Liver (tissue), 8 donors: ENCODE measurements at regions not wholly inside any gene's neighbourhood (a gene's known extent, or its start where the extent isn't known, plus 50 kb on each side); places are given as distances from the start of the nearest gene placed in this dataset.

Source experiments
- DNase-seq: peaks from one replicate; pipeline ENCODE4 v3.0.0-alpha.2; 2017; ENCODE audit warnings: low spot score
- H3K27ac ChIP-seq, 2 donors: one replicate each; pipeline ENCODE4 v1.7.0; 2013; ENCODE audit warnings: inconsistent platforms in 2 of 2, low read length in 2 of 2, control low read depth in 1 of 2, low read depth in 1 of 2, mild to moderate bottlenecking in 1 of 2
- H3K27me3 ChIP-seq, 4 donors: one replicate each; pipeline versions ENCODE4 v1.6.1 to v1.7.0; 2013; ENCODE audit warnings: low read length in 3 of 4, inconsistent platforms in 1 of 4, mild to moderate bottlenecking in 1 of 4, moderate library complexity in 1 of 4; ENCODE audit not compliant: control insufficient read depth in 4 of 4, insufficient read depth in 4 of 4
- H3K36me3 ChIP-seq, 4 donors: one replicate each; pipeline versions ENCODE4 v1.6.1 to v1.7.0; 2013; ENCODE audit warnings: low read length in 3 of 4, mild to moderate bottlenecking in 3 of 4, low read depth in 1 of 4, moderate library complexity in 1 of 4; ENCODE audit not compliant: control insufficient read depth in 4 of 4, insufficient read depth in 3 of 4
- H3K4me1 ChIP-seq, 4 donors: one replicate each; pipeline versions ENCODE4 v1.6.1 to v1.7.0; 2013; ENCODE audit warnings: low read length in 3 of 4, mild to moderate bottlenecking in 3 of 4, moderate library complexity in 1 of 4; ENCODE audit not compliant: control insufficient read depth in 4 of 4, insufficient read depth in 4 of 4
- H3K4me3 ChIP-seq, 3 donors: one replicate each; pipeline versions ENCODE4 v1.6.1 to v1.7.0; 2013; ENCODE audit warnings: low read length in 3 of 3, control low read depth in 1 of 3, low read depth in 1 of 3, mild to moderate bottlenecking in 1 of 3
- H3K9ac ChIP-seq, 2 donors: one replicate each; pipeline ENCODE4 v1.7.0; 2013; ENCODE audit warnings: low read length in 2 of 2, mild to moderate bottlenecking in 2 of 2, moderate library complexity in 2 of 2, control low read depth in 1 of 2, low read depth in 1 of 2
- H3K9me3 ChIP-seq, 4 donors: one replicate each; pipeline versions ENCODE4 v1.6.1 to v1.7.0; 2013; ENCODE audit warnings: low read length in 3 of 4; ENCODE audit not compliant: control insufficient read depth in 4 of 4
- EGR1 ChIP-seq, 2 donors: IDR thresholded peaks; 2 replicates each; pipeline ENCODE4 v1.6.1; 2016 to 2018; ENCODE audit warnings: antibody characterized with exemption in 2 of 2, low read depth in 2 of 2
- FOXA1 ChIP-seq: IDR thresholded peaks from 2 replicates; pipeline ENCODE4 v1.6.1; 2016; ENCODE audit warnings: antibody characterized with exemption
- FOXA2 ChIP-seq: IDR thresholded peaks from 2 replicates; pipeline ENCODE4 v1.6.1; 2016; ENCODE audit warnings: antibody characterized with exemption
- GABPA ChIP-seq, 2 donors: IDR thresholded peaks in 1 of 2; conservative IDR thresholded peaks in 1 of 2; 2 replicates each; pipeline ENCODE4 v1.6.1; 2016; ENCODE audit warnings: antibody characterized with exemption in 2 of 2, mild to moderate bottlenecking in 1 of 2, moderate library complexity in 1 of 2
- HNF4G ChIP-seq: IDR thresholded peaks from 2 replicates; pipeline ENCODE4 v1.6.1; 2016; ENCODE audit warnings: antibody characterized with exemption
- JUND ChIP-seq, 2 donors: IDR thresholded peaks; 2 replicates each; pipeline ENCODE4 v1.6.1; 2016; ENCODE audit warnings: antibody characterized with exemption in 2 of 2
- NR2F2 ChIP-seq: IDR thresholded peaks from 2 replicates; pipeline ENCODE4 v1.6.1; 2016; ENCODE audit warnings: antibody characterized with exemption
- RAD21 ChIP-seq, 2 donors: IDR thresholded peaks; 2 replicates each; pipeline ENCODE4 v1.6.1; 2016; ENCODE audit warnings: antibody characterized with exemption in 2 of 2, mild to moderate bottlenecking in 2 of 2
- RXRA ChIP-seq, 2 donors: IDR thresholded peaks; 2 replicates each; pipeline ENCODE4 v1.6.1; 2017 to 2018; ENCODE audit warnings: antibody characterized with exemption in 2 of 2, mild to moderate bottlenecking in 1 of 2
- SP1 ChIP-seq: IDR thresholded peaks from 2 replicates; pipeline ENCODE4 v1.6.1; 2018; ENCODE audit warnings: antibody characterized with exemption, mild to moderate bottlenecking
- TAF1 ChIP-seq: conservative IDR thresholded peaks from 2 replicates; pipeline ENCODE4 v1.6.1; 2016; ENCODE audit warnings: antibody characterized with exemption, mild to moderate bottlenecking
- YY1 ChIP-seq: IDR thresholded peaks from 2 replicates; pipeline ENCODE4 v1.6.1; 2016; ENCODE audit warnings: antibody characterized with exemption, mild to moderate bottlenecking
- WGBS: extraction: QIAGEN DNeasy Blood & Tissue Kit; methylation state at CpG from one replicate; pipeline ENCODE4 v1.1.7; 2013; 5-methylcytosine and 5-hydroxymethylcytosine counted together
- TF ChIP-seq, protein P1 (sequence below): IDR thresholded peaks from 2 replicates; pipeline ENCODE4 v1.6.1; 2016; ENCODE audit warnings: antibody characterized with exemption
- TF ChIP-seq, protein P2 (sequence below): fragments of 150-350 bp; IDR thresholded peaks from 2 replicates; pipeline ENCODE4 v1.5.1; 2017; ENCODE audit warnings: improper control_type of control experiment, low read depth, low read length; ENCODE audit not compliant: missing input control
- TF ChIP-seq, protein P3 (sequence below): IDR thresholded peaks from 2 replicates; pipeline ENCODE4 v1.6.1; 2016; ENCODE audit warnings: antibody characterized with exemption
- TF ChIP-seq, protein P4 (sequence below): IDR thresholded peaks from 2 replicates; pipeline ENCODE4 v1.6.1; 2016; ENCODE audit warnings: antibody characterized with exemption
- donor health status: healthy.
- donor health status: healthy.
- donor health status: healthy.
- donor health status: healthy.
- donor health status: healthy.

DNA sequence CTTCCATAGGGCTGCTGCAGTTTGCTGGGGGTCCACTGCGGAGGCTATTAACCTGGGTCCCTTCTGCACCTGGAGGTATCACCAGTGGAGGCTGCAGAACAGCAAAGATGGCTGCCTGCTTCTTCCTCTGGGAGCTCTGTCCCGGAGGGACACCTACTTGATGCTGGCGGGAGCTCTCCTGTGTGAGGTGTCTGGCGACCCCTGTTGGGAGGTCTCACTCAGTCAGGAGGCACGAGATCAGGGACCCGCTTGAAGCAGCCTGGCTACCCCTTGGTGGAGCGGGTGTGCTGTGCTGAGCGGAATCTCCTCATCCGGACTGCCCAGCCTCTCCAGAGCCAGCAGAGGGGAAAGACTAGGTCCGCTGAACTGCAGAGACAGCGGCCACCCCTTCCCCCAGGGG lies 56.0 kb upstream of the CTXND1 start:
- no peak overlapping the region for H3K4me3 ChIP-seq
- no peaks in the 10 kb centered on the region for H3K27me3 ChIP-seq
- no peak overlapping the region for H3K9ac ChIP-seq
- peaks cover 0 to 2% (median 0%) of the 10 kb centered on the region in 4 donors for H3K4me1 ChIP-seq
- no peak overlapping the region for H3K27ac ChIP-seq
- TF ChIP-seq, protein P1, sequence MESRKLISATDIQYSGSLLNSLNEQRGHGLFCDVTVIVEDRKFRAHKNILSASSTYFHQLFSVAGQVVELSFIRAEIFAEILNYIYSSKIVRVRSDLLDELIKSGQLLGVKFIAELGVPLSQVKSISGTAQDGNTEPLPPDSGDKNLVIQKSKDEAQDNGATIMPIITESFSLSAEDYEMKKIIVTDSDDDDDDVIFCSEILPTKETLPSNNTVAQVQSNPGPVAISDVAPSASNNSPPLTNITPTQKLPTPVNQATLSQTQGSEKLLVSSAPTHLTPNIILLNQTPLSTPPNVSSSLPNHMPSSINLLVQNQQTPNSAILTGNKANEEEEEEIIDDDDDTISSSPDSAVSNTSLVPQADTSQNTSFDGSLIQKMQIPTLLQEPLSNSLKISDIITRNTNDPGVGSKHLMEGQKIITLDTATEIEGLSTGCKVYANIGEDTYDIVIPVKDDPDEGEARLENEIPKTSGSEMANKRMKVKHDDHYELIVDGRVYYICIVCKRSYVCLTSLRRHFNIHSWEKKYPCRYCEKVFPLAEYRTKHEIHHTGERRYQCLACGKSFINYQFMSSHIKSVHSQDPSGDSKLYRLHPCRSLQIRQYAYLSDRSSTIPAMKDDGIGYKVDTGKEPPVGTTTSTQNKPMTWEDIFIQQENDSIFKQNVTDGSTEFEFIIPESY, result no peak
- no peak for TF ChIP-seq EGR1 (IDR thresholded peaks at IDR 0.05; ENCODE audit: low read depth in 2 of 2)
- no peak for TF ChIP-seq FOXA2
- no peak for DNase-seq
- no peaks in the 10 kb centered on the region for H3K9me3 ChIP-seq
- WGBS, result 86% methylated on average over 11 of the region's 11 CpGs
- H3K36me3 ChIP-seq, result no peaks in the 10 kb centered on the region

DNA sequence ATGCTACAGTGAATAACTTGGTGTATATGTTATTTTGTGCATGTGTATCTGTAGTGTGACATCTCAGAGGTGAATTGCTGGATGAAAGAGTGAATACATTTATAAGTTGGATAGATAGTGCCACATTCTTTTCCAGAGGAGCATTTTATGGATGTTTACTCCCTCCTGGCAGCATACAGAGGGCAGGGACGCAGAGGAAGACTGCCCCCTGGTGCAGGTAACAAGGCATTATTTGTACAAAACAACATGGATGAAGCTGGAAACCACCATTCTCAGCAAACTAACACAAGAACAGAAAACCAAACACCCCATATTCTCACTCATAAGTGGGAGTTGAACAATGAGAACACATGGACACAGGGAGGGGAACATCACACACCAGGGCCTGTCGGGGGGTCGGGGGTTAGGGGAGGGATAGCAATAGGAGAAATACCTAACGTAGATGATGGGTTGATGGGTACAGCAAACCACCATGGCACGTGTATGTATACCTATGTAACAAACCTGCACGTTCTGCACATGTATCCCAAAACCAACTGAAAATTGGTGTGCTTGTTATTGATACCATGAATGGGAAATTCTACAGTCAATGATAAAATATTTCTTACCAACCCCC lies 57.9 kb upstream of the CTXND1 start:
- WGBS, result 52% methylated on average over 6 of the region's 6 CpGs
- no peaks in the 10 kb centered on the region for H3K27me3 ChIP-seq
- no peaks in the 10 kb centered on the region for H3K9me3 ChIP-seq
- H3K27ac ChIP-seq, result no peak overlapping the region
- no peak for DNase-seq
- no peak overlapping the region for H3K4me3 ChIP-seq
- TF ChIP-seq, protein P2, sequence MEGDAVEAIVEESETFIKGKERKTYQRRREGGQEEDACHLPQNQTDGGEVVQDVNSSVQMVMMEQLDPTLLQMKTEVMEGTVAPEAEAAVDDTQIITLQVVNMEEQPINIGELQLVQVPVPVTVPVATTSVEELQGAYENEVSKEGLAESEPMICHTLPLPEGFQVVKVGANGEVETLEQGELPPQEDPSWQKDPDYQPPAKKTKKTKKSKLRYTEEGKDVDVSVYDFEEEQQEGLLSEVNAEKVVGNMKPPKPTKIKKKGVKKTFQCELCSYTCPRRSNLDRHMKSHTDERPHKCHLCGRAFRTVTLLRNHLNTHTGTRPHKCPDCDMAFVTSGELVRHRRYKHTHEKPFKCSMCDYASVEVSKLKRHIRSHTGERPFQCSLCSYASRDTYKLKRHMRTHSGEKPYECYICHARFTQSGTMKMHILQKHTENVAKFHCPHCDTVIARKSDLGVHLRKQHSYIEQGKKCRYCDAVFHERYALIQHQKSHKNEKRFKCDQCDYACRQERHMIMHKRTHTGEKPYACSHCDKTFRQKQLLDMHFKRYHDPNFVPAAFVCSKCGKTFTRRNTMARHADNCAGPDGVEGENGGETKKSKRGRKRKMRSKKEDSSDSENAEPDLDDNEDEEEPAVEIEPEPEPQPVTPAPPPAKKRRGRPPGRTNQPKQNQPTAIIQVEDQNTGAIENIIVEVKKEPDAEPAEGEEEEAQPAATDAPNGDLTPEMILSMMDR, result peak; percentile 75
- TF ChIP-seq RAD21 (IDR thresholded peaks at IDR 0.05) (peak; percentile 92 to 94), YY1 (peak; percentile 98), RXRA (IDR thresholded peaks at IDR 0.05) (no peak), NR2F2 (no peak)
- no peaks in the 10 kb centered on the region for H3K36me3 ChIP-seq
- peaks cover 0 to 2% (median 0%) of the 10 kb centered on the region in 4 donors for H3K4me1 ChIP-seq
- no peak overlapping the region for H3K9ac ChIP-seq

DNA sequence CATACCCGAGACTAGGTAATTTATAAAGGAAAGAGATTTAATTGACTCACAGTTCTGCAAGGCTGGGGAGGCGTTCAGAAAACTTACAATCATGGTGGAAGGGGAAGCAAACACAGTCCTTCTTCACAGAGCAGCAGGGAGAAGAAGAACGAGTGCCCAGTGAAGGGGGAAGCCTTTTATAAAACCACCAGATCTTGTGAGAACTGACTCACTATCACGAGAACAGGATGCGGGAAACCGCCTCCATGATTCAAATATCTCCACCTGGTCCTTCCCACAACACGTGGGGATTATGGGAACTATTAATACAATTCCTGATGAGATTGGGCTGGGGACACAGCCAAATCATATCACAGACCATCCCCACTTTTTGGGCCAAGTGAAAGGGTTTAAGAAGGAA lies 58.8 kb upstream of the CTXND1 start:
- Histone ChIP-seq H3K9ac (no peak overlapping the region), H3K4me3 (no peak overlapping the region), H3K27ac (no peak overlapping the region), H3K4me1 (peaks cover 0 to 2% (median 0%) of the 10 kb centered on the region in 4 donors), H3K27me3 (no peaks in the 10 kb centered on the region), H3K36me3 (no peaks in the 10 kb centered on the region), H3K9me3 (no peaks in the 10 kb centered on the region)
- 84% methylated on average over 7 of the region's 7 CpGs for WGBS
- DNase-seq, result no peak
- TF ChIP-seq FOXA2 (no peak), JUND (IDR thresholded peaks at IDR 0.05) (no peak), EGR1 (IDR thresholded peaks at IDR 0.05; ENCODE audit: low read depth in 2 of 2) (no peak), HNF4G (no peak), FOXA1 (no peak), SP1 (no peak), NR2F2 (no peak), TAF1 (no peak), RAD21 (IDR thresholded peaks at IDR 0.05) (no peak), YY1 (no peak), GABPA (IDR thresholded peaks at IDR 0.05 in 1 of 2, conservative IDR thresholded peaks at IDR 0.05 in 1 of 2) (no peak)
- TF ChIP-seq, protein P2, result no peak
- TF ChIP-seq, protein P1, result no peak
- TF ChIP-seq, protein P3, sequence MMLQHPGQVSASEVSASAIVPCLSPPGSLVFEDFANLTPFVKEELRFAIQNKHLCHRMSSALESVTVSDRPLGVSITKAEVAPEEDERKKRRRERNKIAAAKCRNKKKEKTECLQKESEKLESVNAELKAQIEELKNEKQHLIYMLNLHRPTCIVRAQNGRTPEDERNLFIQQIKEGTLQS, result no peak
- TF ChIP-seq, protein P4, sequence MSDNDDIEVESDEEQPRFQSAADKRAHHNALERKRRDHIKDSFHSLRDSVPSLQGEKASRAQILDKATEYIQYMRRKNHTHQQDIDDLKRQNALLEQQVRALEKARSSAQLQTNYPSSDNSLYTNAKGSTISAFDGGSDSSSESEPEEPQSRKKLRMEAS, result no peak
